Activated naive CD8-positive, alpha-beta T cell treated with anti-CD3 and anti-CD28 coated beads, Interleukin-2, amount 10 ng/mL, durations not matched to agents 7 days and 5 days (primary cell): ENCODE measurements at regions not wholly inside any gene's neighbourhood (a gene's known extent, or its start where the extent isn't known, plus 50 kb on each side); places are given as distances from the start of the nearest gene placed in this dataset.

Experiments used
- ATAC-seq: fragments of 150-1000 bp; cut with Tn5 transposase; one replicate; pipeline ENCODE4 v1.10.0; 2021; ENCODE audit warnings: low read depth, moderate library complexity
- POLR2A ChIA-PET: fragments of 350-600 bp; sonication (Branson Sonifier 250); formaldehyde crosslinking; loops from one replicate; lab custom pipeline; 2021; ENCODE audit warnings: antibody characterized with exemption; lab: Charles Lee
- DNase-seq: peaks from one replicate; pipeline ENCODE4 v3.0.0; 2021
- H3K27ac Mint-ChIP-seq: one replicate; pipeline ENCODE4 v1.8.0; 2022; ENCODE audit warnings: mild to moderate bottlenecking, mixed read lengths
- H3K27me3 Mint-ChIP-seq: one replicate; pipeline ENCODE4 v1.8.0; 2022; ENCODE audit warnings: mild to moderate bottlenecking, moderate library complexity, mixed read lengths
- H3K36me3 Mint-ChIP-seq: one replicate; pipeline ENCODE4 v1.8.0; 2021; ENCODE audit warnings: mild to moderate bottlenecking, mixed read lengths
- H3K4me1 Mint-ChIP-seq: one replicate; pipeline ENCODE4 v1.8.0; 2021; ENCODE audit warnings: mixed read lengths
- H3K4me3 Mint-ChIP-seq: one replicate; pipeline ENCODE4 v1.8.0; 2022; ENCODE audit warnings: mild to moderate bottlenecking, moderate library complexity, mixed read lengths
- H3K9me3 Mint-ChIP-seq: one replicate; pipeline ENCODE4 v1.8.0; 2021; ENCODE audit warnings: mixed read lengths

DNA sequence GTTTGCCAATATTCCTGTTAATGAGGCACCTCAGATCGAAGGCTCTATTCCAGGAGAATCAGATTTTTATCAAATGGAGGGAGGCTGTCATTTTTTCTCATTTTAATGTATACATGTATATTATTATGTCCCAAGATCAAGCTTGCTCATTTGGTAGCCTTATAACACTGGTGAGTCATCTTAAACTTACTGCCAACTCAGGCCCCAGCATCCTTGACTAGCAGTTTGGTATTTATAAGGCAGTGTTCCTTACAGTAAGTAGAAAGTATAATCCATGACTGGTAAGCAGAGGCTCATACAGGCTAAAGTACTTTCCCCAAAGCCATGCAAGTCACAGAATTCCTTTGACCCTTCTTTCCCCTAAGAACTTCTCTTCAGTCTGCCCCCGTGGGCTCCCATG lies 90.7 kb upstream of the NR3C1 start:
- Mint-ChIP-seq H3K9me3 (no peaks in the 10 kb centered on the region), H3K36me3 (no peaks in the 10 kb centered on the region), H3K27me3 (peaks cover 3% of the 10 kb centered on the region), H3K4me1 (no peaks in the 10 kb centered on the region), H3K27ac (no peak overlapping the region), H3K4me3 (no peak overlapping the region)
- DNase-seq = no peak
- POLR2A ChIA-PET = no interaction called here
- no peak for ATAC-seq

DNA sequence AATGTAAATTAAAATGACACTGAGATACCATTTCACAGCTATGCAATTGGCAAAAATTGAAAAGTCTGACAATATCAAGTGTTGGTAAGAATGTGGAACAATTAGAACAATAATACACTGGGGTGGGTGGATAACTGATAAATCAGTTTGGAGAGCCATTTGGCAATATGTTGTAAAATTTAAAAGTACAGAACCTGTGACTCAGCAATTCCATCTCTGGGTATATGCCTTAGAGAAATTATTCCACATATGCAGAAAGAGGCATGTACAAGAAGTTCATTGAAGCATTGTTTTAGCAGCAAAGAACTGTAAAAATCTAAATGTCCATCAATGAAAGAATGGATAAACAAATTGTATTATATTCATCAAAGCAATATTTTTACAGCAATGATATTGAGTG lies 89.3 kb upstream of the NR3C1 start:
- Mint-ChIP-seq H3K9me3 (no peaks in the 10 kb centered on the region), H3K4me1 (no peaks in the 10 kb centered on the region), H3K36me3 (no peaks in the 10 kb centered on the region), H3K27ac (no peak overlapping the region), H3K27me3 (no peaks in the 10 kb centered on the region), H3K4me3 (no peak overlapping the region)
- no peak for DNase-seq
- no peak for ATAC-seq
- POLR2A ChIA-PET = no interaction called here

DNA sequence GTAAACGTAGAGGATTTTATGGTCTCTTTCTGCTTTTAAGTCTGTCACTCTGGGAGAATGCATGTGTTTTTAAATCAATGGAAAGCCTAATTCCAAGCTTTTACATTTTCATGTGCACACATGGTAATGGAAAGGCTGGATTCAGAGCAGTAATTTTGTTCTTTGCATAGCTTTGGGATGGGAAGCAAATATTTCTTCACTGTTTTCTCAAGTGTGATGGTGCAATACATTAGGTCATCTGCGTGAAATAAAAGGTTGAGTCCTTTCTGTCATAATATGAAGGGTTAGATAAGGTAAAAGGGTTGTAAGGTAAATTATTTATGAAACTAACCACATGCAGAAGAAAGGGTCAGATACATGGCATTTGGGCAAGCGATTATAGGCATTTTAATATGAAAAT lies 88.2 kb upstream of the NR3C1 start:
- no peak for ATAC-seq
- DNase-seq = no peak
- POLR2A ChIA-PET = no interaction called here
- H3K4me3 Mint-ChIP-seq = no peak overlapping the region
- no peaks in the 10 kb centered on the region for H3K27me3 Mint-ChIP-seq
- H3K36me3 Mint-ChIP-seq = no peaks in the 10 kb centered on the region
- H3K9me3 Mint-ChIP-seq = no peaks in the 10 kb centered on the region
- H3K4me1 Mint-ChIP-seq = no peaks in the 10 kb centered on the region
- no peak overlapping the region for H3K27ac Mint-ChIP-seq

DNA sequence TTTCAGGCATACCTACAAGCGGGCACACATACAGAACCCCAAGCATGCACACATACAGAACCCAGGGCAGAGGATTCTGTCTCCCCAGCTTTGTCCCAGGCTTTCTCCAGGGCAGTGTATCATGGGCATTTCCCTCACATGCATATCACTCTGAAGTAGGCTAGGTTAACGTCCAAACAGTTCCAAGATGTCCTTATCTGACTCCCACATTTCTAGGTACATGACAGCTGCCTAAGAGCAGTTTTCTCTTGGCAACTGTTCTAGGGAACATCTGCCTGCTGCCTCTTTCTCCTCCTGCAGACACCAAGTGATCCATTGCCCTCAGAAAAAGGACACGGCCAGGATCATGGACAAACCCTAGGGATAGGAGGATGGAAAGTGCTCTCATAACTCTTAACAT lies 84.9 kb upstream of the NR3C1 start:
- no peak overlapping the region for H3K27ac Mint-ChIP-seq
- H3K36me3 Mint-ChIP-seq = no peaks in the 10 kb centered on the region
- H3K4me3 Mint-ChIP-seq = no peak overlapping the region
- H3K9me3 Mint-ChIP-seq = no peaks in the 10 kb centered on the region
- peaks cover 2% of the 10 kb centered on the region for H3K27me3 Mint-ChIP-seq
- DNase-seq (no peak), ATAC-seq (no peak)
- POLR2A ChIA-PET = no interaction called here
- H3K4me1 Mint-ChIP-seq = no peaks in the 10 kb centered on the region

DNA sequence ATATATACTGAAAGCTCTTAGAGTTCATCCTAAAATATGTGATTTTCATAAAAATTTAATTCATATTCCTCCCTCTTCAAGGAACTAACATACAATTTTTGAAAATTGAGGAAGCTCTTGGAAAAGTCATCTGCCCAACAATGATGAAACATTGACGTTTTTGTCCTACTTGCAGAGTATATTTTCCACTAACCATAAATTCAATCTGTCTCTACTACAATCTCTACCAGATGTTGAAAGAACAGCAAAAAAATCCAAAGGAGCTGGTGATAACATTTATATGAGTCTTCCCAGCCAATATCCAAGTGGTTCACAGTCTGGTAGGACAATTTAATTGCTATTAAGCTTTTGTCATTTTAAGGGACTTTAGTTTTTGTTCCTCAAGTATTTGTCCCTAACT lies 81.1 kb upstream of the NR3C1 start:
- no peaks in the 10 kb centered on the region for H3K36me3 Mint-ChIP-seq
- no peak for DNase-seq
- POLR2A ChIA-PET = no interaction called here
- no peaks in the 10 kb centered on the region for H3K9me3 Mint-ChIP-seq
- no peak overlapping the region for H3K27ac Mint-ChIP-seq
- peaks cover 3% of the 10 kb centered on the region for H3K27me3 Mint-ChIP-seq
- H3K4me3 Mint-ChIP-seq = no peak overlapping the region
- no peaks in the 10 kb centered on the region for H3K4me1 Mint-ChIP-seq
- ATAC-seq = no peak

DNA sequence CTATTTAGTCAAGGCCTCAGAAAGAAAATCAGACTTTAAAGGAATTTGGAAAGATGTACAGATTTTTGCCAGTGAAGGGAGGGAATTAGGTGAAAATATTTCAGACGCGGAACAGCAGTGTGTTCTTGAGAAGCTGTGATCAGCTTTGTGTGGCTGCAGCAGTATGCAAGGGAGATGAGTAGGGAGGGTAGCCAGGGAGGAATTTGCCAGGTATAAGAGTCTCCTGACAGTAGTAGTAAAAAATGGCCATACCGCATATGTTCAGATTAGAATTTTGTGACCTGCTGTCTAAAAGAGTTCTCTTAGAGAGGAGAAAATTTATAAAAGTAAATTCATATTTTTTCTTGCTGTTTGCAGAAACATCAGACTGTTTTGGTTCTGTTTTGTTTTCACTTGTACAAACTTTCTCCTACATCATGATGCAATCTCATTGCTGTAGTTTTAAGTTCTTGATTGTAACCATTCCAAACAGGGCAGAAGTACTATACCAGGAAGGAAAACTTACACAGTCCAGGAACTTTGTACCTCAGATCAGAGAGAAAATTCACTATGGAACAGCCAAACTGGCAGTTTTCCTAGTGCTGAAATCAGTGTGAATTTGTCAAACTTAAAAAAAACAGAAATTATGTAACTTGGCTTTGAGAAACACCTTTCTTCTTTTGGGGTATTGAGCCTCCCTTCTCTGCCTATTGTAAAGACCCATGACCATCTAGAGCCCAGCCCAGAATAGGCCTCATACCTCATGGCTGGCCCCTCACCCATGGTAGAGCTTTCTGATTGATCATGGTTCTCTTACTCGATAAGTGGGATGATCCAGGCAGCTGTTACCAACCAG lies 78.4 kb upstream of the NR3C1 start:
- Mint-ChIP-seq H3K36me3 (no peaks in the 10 kb centered on the region), H3K4me3 (no peak overlapping the region), H3K9me3 (no peaks in the 10 kb centered on the region), H3K4me1 (no peaks in the 10 kb centered on the region), H3K27ac (no peak overlapping the region), H3K27me3 (peaks cover 6% of the 10 kb centered on the region)
- no peak for ATAC-seq
- POLR2A ChIA-PET = no interaction called here
- DNase-seq = no peak

DNA sequence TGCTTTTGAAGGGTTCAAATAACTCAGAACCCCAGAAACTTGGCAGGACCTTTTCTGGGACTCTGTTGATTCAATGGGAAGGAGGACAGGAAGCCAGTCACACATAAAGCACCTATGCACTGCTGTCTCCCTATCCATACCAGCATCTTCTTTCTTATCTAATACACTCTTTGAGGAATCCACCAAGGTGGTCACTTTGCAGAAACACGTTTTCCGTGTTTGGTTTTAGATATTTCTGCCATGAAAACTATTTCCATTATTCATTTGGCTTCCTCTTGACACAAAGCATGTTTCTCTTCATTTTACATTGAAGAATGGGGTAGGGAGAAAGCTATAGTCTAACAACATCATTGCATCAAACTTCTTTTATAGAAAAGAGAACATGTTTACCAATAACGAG lies 76.5 kb upstream of the NR3C1 start:
- Mint-ChIP-seq H3K27me3 (peaks cover 4% of the 10 kb centered on the region), H3K9me3 (no peaks in the 10 kb centered on the region), H3K4me3 (no peak overlapping the region), H3K4me1 (no peaks in the 10 kb centered on the region), H3K36me3 (no peaks in the 10 kb centered on the region), H3K27ac (no peak overlapping the region)
- POLR2A ChIA-PET = no interaction called here
- DNase-seq (no peak), ATAC-seq (no peak)

DNA sequence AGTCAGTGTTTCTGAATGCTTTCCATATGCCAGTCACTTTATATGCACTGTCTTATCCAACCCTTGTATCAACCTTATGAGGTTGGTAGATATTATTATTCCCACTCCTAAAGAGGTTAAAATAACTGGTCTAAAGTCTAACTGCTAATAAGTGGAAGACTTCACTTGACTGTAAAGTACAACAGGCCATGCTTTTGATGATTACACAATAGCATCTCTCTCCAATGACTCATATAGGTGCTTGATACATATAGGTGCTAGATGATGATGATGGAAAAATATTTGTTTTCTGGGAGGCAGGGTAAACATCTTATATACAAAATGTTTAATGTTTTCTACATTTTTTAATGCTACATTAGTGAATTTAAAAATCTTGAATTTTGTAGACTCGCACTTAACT lies 75.9 kb upstream of the NR3C1 start:
- Mint-ChIP-seq H3K4me3 (no peak overlapping the region), H3K27ac (no peak overlapping the region), H3K36me3 (no peaks in the 10 kb centered on the region), H3K27me3 (peaks cover 4% of the 10 kb centered on the region), H3K4me1 (no peaks in the 10 kb centered on the region), H3K9me3 (no peaks in the 10 kb centered on the region)
- DNase-seq (no peak), ATAC-seq (no peak)
- POLR2A ChIA-PET = no interaction called here

DNA sequence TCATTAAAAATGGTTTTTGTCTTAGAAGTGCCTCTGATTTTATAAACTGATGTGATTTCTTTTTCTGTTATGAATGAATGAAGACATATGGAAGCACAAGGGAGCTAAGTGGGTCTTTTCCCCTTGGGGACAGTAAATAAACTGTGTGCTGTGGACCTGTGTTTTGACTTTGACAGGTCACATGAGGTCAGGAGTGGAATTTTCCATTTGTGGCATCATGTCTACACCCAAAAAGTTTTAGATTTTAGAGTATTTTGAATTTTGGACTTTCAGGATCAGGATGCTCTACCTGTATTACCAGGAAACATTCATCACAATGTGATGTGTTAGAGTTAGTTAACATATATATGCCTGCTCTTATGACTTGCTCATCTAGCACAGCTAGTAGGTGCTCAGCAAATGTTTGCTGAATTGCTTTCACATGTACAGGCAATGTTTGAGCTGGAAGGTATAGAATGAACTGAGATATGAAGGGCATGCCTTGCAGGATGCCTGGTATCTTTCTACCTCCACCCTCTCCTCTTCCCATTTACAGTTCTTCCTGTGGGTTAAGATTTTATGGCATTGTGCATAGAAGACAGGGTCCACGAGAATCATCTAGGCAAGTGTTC lies 73.2 kb upstream of the NR3C1 start:
- no peaks in the 10 kb centered on the region for H3K36me3 Mint-ChIP-seq
- H3K9me3 Mint-ChIP-seq = no peaks in the 10 kb centered on the region
- ATAC-seq (no peak), DNase-seq (no peak)
- no peak overlapping the region for H3K4me3 Mint-ChIP-seq
- peaks cover 2% of the 10 kb centered on the region for H3K27me3 Mint-ChIP-seq
- POLR2A ChIA-PET = no interaction called here
- H3K4me1 Mint-ChIP-seq = no peaks in the 10 kb centered on the region
- no peak overlapping the region for H3K27ac Mint-ChIP-seq

DNA sequence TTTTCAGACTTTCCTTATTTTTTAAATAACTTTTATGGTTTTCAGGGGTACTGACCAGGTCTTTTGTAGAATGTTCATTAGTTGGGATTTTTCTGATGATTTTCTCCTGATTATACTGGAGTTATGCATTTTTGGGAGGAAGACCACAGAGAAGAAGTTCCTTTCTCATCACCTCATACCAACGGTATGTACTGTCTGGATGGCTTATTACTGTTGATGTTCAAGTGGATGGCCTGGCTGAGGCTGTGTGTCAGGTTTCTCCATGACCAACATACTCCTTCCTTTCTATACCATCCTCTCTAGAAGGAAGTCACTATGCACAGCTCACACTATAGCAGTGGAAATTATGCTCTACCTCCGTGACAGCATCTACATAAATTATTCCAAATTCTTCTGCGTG lies 71.1 kb upstream of the NR3C1 start:
- H3K27me3 Mint-ChIP-seq = peaks cover 2% of the 10 kb centered on the region
- H3K27ac Mint-ChIP-seq = no peak overlapping the region
- POLR2A ChIA-PET = no interaction called here
- no peaks in the 10 kb centered on the region for H3K36me3 Mint-ChIP-seq
- H3K4me3 Mint-ChIP-seq = no peak overlapping the region
- H3K4me1 Mint-ChIP-seq = no peaks in the 10 kb centered on the region
- no peaks in the 10 kb centered on the region for H3K9me3 Mint-ChIP-seq
- no peak for ATAC-seq
- no peak for DNase-seq

DNA sequence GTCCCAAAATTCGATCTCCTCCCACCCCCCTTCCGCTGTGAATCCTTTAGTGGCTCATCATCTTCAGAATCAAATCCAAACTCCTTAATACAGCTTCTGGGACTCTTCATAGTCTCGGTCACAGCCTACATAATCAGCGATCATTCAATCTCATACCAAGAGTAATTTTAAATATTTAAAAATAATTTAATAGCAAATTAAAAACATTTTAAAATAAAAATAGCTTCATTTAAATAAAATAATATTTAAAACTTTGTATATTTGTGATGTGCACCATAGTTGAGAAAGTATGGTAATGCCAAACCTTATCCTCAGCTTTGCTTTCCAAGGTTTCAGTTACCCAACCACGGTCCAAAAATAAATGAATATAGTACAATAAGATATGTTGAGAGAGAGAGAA lies 70.0 kb upstream of the NR3C1 start:
- Mint-ChIP-seq H3K9me3 (no peaks in the 10 kb centered on the region), H3K27me3 (peaks cover 2% of the 10 kb centered on the region), H3K4me1 (no peaks in the 10 kb centered on the region), H3K4me3 (no peak overlapping the region), H3K27ac (no peak overlapping the region), H3K36me3 (no peaks in the 10 kb centered on the region)
- ATAC-seq (no peak), DNase-seq (no peak)
- POLR2A ChIA-PET = no interaction called here

DNA sequence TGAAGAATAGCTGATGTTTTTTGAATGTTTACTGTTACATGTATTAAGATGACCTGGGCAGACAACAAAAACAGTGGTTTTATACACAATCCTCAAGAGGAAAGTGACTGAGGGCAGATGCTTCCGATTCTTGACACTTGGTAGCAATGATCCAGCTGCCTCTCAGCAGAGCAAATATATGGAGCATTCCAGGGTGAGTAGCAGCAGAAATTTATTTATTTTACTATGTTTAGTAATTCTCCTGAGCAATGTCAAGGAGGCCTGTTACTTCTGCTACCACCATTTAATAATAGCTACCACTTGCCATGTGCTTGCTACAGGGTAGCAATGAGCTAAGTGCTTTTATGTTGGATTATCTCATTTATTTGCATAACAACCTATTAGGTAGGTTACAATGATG lies 69.1 kb upstream of the NR3C1 start:
- ATAC-seq = no peak
- DNase-seq = no peak
- H3K36me3 Mint-ChIP-seq = no peaks in the 10 kb centered on the region
- H3K4me3 Mint-ChIP-seq = no peak overlapping the region
- no peaks in the 10 kb centered on the region for H3K4me1 Mint-ChIP-seq
- H3K27me3 Mint-ChIP-seq = peaks cover 2% of the 10 kb centered on the region
- POLR2A ChIA-PET = no interaction called here
- no peak overlapping the region for H3K27ac Mint-ChIP-seq
- H3K9me3 Mint-ChIP-seq = no peaks in the 10 kb centered on the region

DNA sequence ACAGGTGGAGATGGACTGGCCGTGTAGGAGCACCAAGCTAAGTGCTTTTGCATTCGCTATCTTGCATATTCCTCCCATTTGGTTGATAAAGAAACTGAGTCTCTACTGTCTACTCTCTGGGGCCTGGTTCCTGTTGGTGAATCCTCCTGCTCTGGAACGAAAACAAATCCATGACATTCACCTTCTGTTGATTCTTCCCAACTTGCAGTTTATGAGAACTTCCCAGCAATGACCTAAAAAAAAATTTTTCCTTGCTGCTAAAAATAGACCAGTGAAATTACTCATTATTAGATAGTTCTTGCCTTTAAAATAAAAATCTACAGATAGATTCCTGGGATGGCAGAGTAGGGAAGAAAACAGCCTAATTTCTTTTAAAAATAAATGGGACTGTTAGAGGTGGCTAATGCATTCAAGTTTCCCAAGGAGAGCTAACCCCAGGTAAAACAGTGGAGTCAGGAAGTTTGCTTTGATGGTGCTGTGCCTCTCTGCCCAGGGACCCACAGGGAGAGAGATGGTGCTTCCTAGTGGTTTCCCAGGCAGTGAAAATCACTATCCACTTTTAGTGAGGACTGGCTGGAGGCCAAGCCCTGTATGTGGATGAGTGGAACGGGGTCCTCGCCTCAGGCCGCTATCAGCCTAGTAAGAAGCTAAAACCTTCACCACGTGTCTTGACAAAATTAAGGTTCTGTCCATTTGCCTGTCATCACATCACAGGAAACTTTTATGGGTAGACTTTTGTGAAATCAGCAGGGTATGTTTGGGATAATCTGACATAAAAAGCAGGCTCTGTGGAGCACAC lies 68.4 kb upstream of the NR3C1 start:
- no peak overlapping the region for H3K4me3 Mint-ChIP-seq
- no peaks in the 10 kb centered on the region for H3K27me3 Mint-ChIP-seq
- ATAC-seq = no peak
- no peak overlapping the region for H3K27ac Mint-ChIP-seq
- POLR2A ChIA-PET = no interaction called here
- no peaks in the 10 kb centered on the region for H3K4me1 Mint-ChIP-seq
- DNase-seq = no peak
- no peaks in the 10 kb centered on the region for H3K9me3 Mint-ChIP-seq
- H3K36me3 Mint-ChIP-seq = no peaks in the 10 kb centered on the region

DNA sequence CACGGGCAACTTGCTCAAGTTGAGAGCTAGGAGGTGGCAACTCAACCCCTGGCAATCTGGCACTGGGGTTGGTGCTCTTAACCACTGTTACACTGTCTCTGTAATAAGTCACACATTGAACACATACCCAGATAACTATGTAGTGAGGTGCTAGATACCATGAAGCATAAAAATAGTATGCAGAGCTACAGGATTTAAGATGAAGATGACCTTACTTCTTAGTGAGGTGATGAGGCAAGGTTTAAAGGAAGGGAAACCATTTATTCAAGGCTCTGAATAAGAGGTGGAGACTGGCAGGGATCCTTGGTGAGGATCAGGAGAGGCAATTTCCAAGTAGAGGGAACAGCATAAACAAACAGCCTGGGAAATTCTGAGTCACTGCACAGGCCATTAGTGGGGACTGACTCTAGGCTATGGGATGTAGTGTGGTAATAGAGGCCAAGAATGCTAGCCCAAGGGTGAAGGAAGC lies 67.6 kb upstream of the NR3C1 start:
- no peak for DNase-seq
- H3K4me3 Mint-ChIP-seq = no peak overlapping the region
- no peaks in the 10 kb centered on the region for H3K36me3 Mint-ChIP-seq
- ATAC-seq = no peak
- no peaks in the 10 kb centered on the region for H3K4me1 Mint-ChIP-seq
- H3K27me3 Mint-ChIP-seq = no peaks in the 10 kb centered on the region
- POLR2A ChIA-PET = no interaction called here
- no peak overlapping the region for H3K27ac Mint-ChIP-seq
- H3K9me3 Mint-ChIP-seq = no peaks in the 10 kb centered on the region
